GM06990 (cell line): ENCODE measurements at regions not wholly inside any gene's neighbourhood (a gene's known extent, or its start where the extent isn't known, plus 50 kb on each side); places are given as distances from the start of the nearest gene placed in this dataset.

ENCODE experiments used
- DNase-seq: peaks from one replicate; pipeline ENCODE4 v3.0.0-alpha.2; 2011; ENCODE audit not compliant: insufficient read length; ENCODE audit errors: extremely low read depth
- H3K27me3 ChIP-seq: replicated peaks from 2 replicates; pipeline ENCODE4 v1.6.0; 2011; ENCODE audit warnings: low read length; ENCODE audit not compliant: control insufficient read depth, insufficient read depth
- H3K36me3 ChIP-seq: 2 replicates; pipeline ENCODE4 v1.5.1; 2011; ENCODE audit warnings: low read length; ENCODE audit not compliant: control insufficient read depth, insufficient read depth
- H3K4me3 ChIP-seq: replicated peaks from 2 replicates; pipeline ENCODE4 v1.5.1; 2011; ENCODE audit warnings: low read depth, mild to moderate bottlenecking, control low read depth, low read length
- TF ChIP-seq, protein P1 (sequence below): IDR thresholded peaks from 2 replicates; pipeline ENCODE4 v1.5.1; 2011; ENCODE audit warnings: low read length, control low read depth, mild to moderate bottlenecking, inconsistent platforms; ENCODE audit not compliant: insufficient read depth, poor library complexity, severe bottlenecking

- DNase-seq: no peak
- H3K36me3 ChIP-seq: no peaks in the 10 kb centered on the region
- TF ChIP-seq, protein P1, sequence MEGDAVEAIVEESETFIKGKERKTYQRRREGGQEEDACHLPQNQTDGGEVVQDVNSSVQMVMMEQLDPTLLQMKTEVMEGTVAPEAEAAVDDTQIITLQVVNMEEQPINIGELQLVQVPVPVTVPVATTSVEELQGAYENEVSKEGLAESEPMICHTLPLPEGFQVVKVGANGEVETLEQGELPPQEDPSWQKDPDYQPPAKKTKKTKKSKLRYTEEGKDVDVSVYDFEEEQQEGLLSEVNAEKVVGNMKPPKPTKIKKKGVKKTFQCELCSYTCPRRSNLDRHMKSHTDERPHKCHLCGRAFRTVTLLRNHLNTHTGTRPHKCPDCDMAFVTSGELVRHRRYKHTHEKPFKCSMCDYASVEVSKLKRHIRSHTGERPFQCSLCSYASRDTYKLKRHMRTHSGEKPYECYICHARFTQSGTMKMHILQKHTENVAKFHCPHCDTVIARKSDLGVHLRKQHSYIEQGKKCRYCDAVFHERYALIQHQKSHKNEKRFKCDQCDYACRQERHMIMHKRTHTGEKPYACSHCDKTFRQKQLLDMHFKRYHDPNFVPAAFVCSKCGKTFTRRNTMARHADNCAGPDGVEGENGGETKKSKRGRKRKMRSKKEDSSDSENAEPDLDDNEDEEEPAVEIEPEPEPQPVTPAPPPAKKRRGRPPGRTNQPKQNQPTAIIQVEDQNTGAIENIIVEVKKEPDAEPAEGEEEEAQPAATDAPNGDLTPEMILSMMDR: no peak
- no peaks in the 10 kb centered on the region; the same call in 1 of the 2 replicates for H3K27me3 ChIP-seq
- H3K4me3 ChIP-seq: no peak overlapping the region
Observed at GRCh38 chr2:20880221-20880771, 57.4 kb upstream of the LDAH start.

- Histone ChIP-seq H3K27me3 (no peaks in the 10 kb centered on the region; the same call in 1 of the 2 replicates), H3K36me3 (no peaks in the 10 kb centered on the region), H3K4me3 (no peak overlapping the region)
- no peak for DNase-seq
- TF ChIP-seq, protein P1: no peak
Observed at GRCh38 chr2:20879221-20879620, 56.3 kb upstream of the LDAH start.

- no peak overlapping the region for H3K4me3 ChIP-seq
- no peaks in the 10 kb centered on the region; the same call in 1 of the 2 replicates for H3K27me3 ChIP-seq
Observed at GRCh38 chr2:20877960-20878359, 55.1 kb upstream of the LDAH start.

More at GRCh38 chr2:20877960-20878359, 55.1 kb upstream of the LDAH start:
- TF ChIP-seq, protein P1: no peak
- H3K36me3 ChIP-seq: no peaks in the 10 kb centered on the region
- DNase-seq: no peak
